ENCODE measurements at regions not wholly inside any gene's neighbourhood (a gene's known extent, or its start where the extent isn't known, plus 50 kb on each side); places are given as distances from the start of the nearest gene placed in this dataset.

DNA sequence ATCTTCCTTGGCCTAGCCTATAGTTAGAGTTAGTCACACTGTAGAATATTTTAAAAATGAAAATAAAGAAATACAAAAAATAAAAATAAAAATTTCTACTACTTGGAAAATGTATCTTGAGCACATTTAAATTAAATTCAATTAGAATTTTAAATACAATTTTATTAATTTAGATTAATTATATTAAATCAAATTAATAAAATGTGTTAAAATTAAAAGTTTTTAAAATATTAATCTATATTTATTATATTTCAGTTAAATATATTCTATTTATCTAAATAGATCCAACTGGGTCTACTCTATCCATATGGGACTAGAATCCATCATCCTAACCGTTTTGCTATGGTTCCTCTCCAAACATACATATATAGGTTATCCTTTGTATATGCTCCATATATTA lies 588.3 kb upstream of the TMPRSS15 start:
- TF ChIP-seq TCF12 (IDR thresholded peaks at IDR 0.05; ENCODE audit: low read depth), result no peak
- no peak for TF ChIP-seq FOXM1 (IDR thresholded peaks at IDR 0.05; ENCODE audit: borderline replicate concordance, low read depth)
- no peak for TF ChIP-seq EGR1 (IDR thresholded peaks at IDR 0.05)
- TF ChIP-seq EP300 (IDR thresholded peaks at IDR 0.05; ENCODE audit: borderline replicate concordance), result no peak
- no peak for TF ChIP-seq REST (IDR thresholded peaks at IDR 0.05; ENCODE audit: low read depth)
- TF ChIP-seq RAD21 (IDR thresholded peaks at IDR 0.05; ENCODE audit: low read depth), result no peak
- no peak for TF ChIP-seq TAF1 (IDR thresholded peaks at IDR 0.05; ENCODE audit: low read depth)
- no peak for TF ChIP-seq USF1 (IDR thresholded peaks at IDR 0.05)
